HepG2 (cell line): ENCODE measurements at regions not wholly inside any gene's neighbourhood (a gene's known extent, or its start where the extent isn't known, plus 50 kb on each side); places are given as distances from the start of the nearest gene placed in this dataset.
A peak's percentile ranks its signal among the peaks of the same experiment; 100 is the strongest.

Experiments
- CBX5 ChIP-seq: sonication (generic); formaldehyde crosslinking; IDR thresholded peaks from 2 replicates; pipeline ENCODE4 v1.4.0; 2020; ENCODE audit warnings: missing genetic modification reagents, borderline replicate concordance
- HCFC1 ChIP-seq: fragments of 150-350 bp; IDR thresholded peaks from 2 replicates; pipeline ENCODE4 v1.6.1; 2014; ENCODE audit warnings: low read depth, low read length
- MAFK ChIP-seq, 2 experiments: IDR thresholded peaks in 1 of 2; conservative IDR thresholded peaks in 1 of 2; 2 replicates each; pipeline ENCODE4 v1.6.1; 2011; ENCODE audit warnings: improper control_type of control experiment in 2 of 2, low read length in 2 of 2
- MAZ ChIP-seq, 2 experiments: sonication (generic) in 1 of 2; formaldehyde crosslinking in 1 of 2; IDR thresholded peaks; 2 replicates each; pipeline versions ENCODE4 v1.5.0 to v1.6.1; 2012 to 2020; ENCODE audit warnings: low read depth in 2 of 2, mild to moderate bottlenecking in 2 of 2, borderline replicate concordance in 1 of 2, improper control_type of control experiment in 1 of 2, low read length in 1 of 2, missing genetic modification reagents in 1 of 2, moderate library complexity in 1 of 2
- MIER2 ChIP-seq: IDR thresholded peaks from 2 replicates; pipeline ENCODE4 v1.6.1; 2016; ENCODE audit warnings: missing biosample characterization, missing genetic modification reagents
- MYC ChIP-seq: sonication (generic); formaldehyde crosslinking; IDR thresholded peaks from 2 replicates; pipeline ENCODE4 v1.9.0; 2021; ENCODE audit warnings: missing genetic modification reagents, borderline replicate concordance
- ONECUT2 ChIP-seq: sonication (generic); formaldehyde crosslinking; IDR thresholded peaks from 2 replicates; pipeline ENCODE4 v1.4.0; 2020; ENCODE audit warnings: missing genetic modification reagents
- POLR2A ChIP-seq, 2 experiments: IDR thresholded peaks; 2 replicates each; pipeline ENCODE4 v1.6.1; 2011; ENCODE audit warnings: low read depth in 2 of 2, low read length in 2 of 2, mild to moderate bottlenecking in 1 of 2, moderate library complexity in 1 of 2; ENCODE audit not compliant: insufficient read depth in 1 of 2
- RBM39 ChIP-seq: fragments of 200-400 bp; formaldehyde crosslinking; IDR thresholded peaks from one replicate; pipeline ENCODE4 v1.6.1; 2018; ENCODE audit warnings: antibody characterized with exemption, mild to moderate bottlenecking, low read depth, low read length; ENCODE audit not compliant: poor library complexity, severe bottlenecking
- RXRB ChIP-seq: IDR thresholded peaks from 2 replicates; pipeline ENCODE4 v1.6.1; 2016; ENCODE audit warnings: borderline replicate concordance, missing genetic modification reagents, missing compliant biosample characterization
- STAG1 ChIP-seq: sonication (generic); formaldehyde crosslinking; IDR thresholded peaks from 2 replicates; pipeline ENCODE4 v1.4.0; 2020; ENCODE audit warnings: missing genetic modification reagents
- THAP9 ChIP-seq: sonication (generic); formaldehyde crosslinking; IDR thresholded peaks from 2 replicates; pipeline ENCODE4; 2020; ENCODE audit warnings: missing genetic modification reagents, mild to moderate bottlenecking, borderline replicate concordance
- ZBTB44 ChIP-seq: sonication (generic); formaldehyde crosslinking; IDR thresholded peaks from 2 replicates; pipeline ENCODE4 v1.4.0; 2020; ENCODE audit warnings: missing genetic modification reagents
- ZNF484 ChIP-seq: sonication (generic); formaldehyde crosslinking; IDR thresholded peaks from 2 replicates; pipeline ENCODE4 v1.5.1; 2020; ENCODE audit warnings: mild to moderate bottlenecking, low read depth, missing genetic modification reagents, borderline replicate concordance

- TF ChIP-seq POLR2A (IDR thresholded peaks at IDR 0.05; ENCODE audit: insufficient read depth in 1 of 2, low read depth in 2 of 2, low read length in 2 of 2) (no peak), MAZ (IDR thresholded peaks at IDR 0.05; ENCODE audit: borderline replicate concordance, low read depth, low read length) (no peak), MAZ (CRISPR knock-in tag; IDR thresholded peaks at IDR 0.05; ENCODE audit: low read depth) (no peak), ZNF484 (CRISPR knock-in tag) (no peak), MYC (CRISPR knock-in tag) (no peak), ZBTB44 (CRISPR knock-in tag) (no peak), THAP9 (CRISPR knock-in tag) (no peak), ONECUT2 (CRISPR knock-in tag) (no peak), CBX5 (CRISPR knock-in tag) (no peak), RXRB (CRISPR knock-in tag) (no peak), HCFC1 (no peak), RBM39 (no peak), MAFK (conservative IDR thresholded peaks at IDR 0.05 in 1 of 2, IDR thresholded peaks at IDR 0.05 in 1 of 2; ENCODE audit: low read length in 2 of 2) (no peak), MIER2 (CRISPR knock-in tag) (no peak), STAG1 (CRISPR knock-in tag) (peak; percentile 74)
These were observed 67.1 kb downstream of the CLEC18A start for GRCh38 chr16:70018254-70018653.
